Kidney (tissue), 13 donors: ENCODE measurements at regions not wholly inside any gene's neighbourhood (a gene's known extent, or its start where the extent isn't known, plus 50 kb on each side); places are given as distances from the start of the nearest gene placed in this dataset.
"Not testable (repeated sequence)": the region's sequence is repeated elsewhere in the genome, so short reads cannot be mapped to it uniquely, and the experiment has no call there.

Experiments used
- DNase-seq, 5 donors: peaks; one replicate each; pipeline ENCODE4 v3.0.0-alpha.2; 2013 to 2020
- FAIRE-seq: peaks from 2 replicates; lab custom pipeline; 2012; peaks lifted over from hg19 to GRCh38; lab: Jason Lieb, UNC
- H3K27ac ChIP-seq, 2 donors: one replicate each; pipeline ENCODE4 v1.7.0; 2013; ENCODE audit warnings: low read depth in 2 of 2, low read length in 2 of 2, inconsistent platforms in 1 of 2
- H3K27me3 ChIP-seq: one replicate; pipeline ENCODE4 v1.7.1; 2013; ENCODE audit warnings: low read length, inconsistent platforms; ENCODE audit not compliant: control insufficient read depth, insufficient read depth
- H3K36me3 ChIP-seq, 3 donors: one replicate each; pipeline versions ENCODE4 v1.7.0 to v1.7.1; 2013; ENCODE audit warnings: low read length in 3 of 3, control low read depth in 1 of 3, inconsistent platforms in 1 of 3; ENCODE audit not compliant: insufficient read depth in 3 of 3, control insufficient read depth in 2 of 3
- H3K4me1 ChIP-seq, 3 donors: one replicate each; pipeline versions ENCODE4 v1.7.0 to v1.7.1; 2013; ENCODE audit warnings: low read length in 3 of 3, inconsistent platforms in 1 of 3, low read depth in 1 of 3; ENCODE audit not compliant: control insufficient read depth in 2 of 3, insufficient read depth in 2 of 3
- H3K4me3 ChIP-seq, 3 donors: one replicate each; pipeline versions ENCODE4 v1.7.0 to v1.8.1; 2013; ENCODE audit warnings: low read length in 3 of 3, control low read depth in 1 of 3, inconsistent platforms in 1 of 3
- H3K9ac ChIP-seq, 3 donors: one replicate each; pipeline versions ENCODE4 v1.7.0 to v1.7.1; 2013; ENCODE audit warnings: low read length in 3 of 3, control low read depth in 1 of 3, inconsistent platforms in 1 of 3
- H3K9me3 ChIP-seq, 3 donors: one replicate each; pipeline versions ENCODE4 v1.7.0 to v1.7.1; 2013; ENCODE audit warnings: low read length in 3 of 3, control low read depth in 1 of 3, inconsistent platforms in 1 of 3; ENCODE audit not compliant: control insufficient read depth in 2 of 3, insufficient read depth in 1 of 3
- CTCF ChIP-seq: IDR thresholded peaks from 3 replicates; pipeline ENCODE4 v1.5.1; 2012; ENCODE audit warnings: mild to moderate bottlenecking, moderate library complexity, borderline replicate concordance; ENCODE audit not compliant: insufficient read depth; ENCODE audit errors: extremely low read depth
- intact Hi-C: fragments of 100-400 bp; cut with DNase I; formaldehyde crosslinking; loops from one replicate; pipeline ENCODE4 v1.11.1; 2022
- donor health status: control.
- donor health status: control.
- donor health status: control.
- donor health status: control.
- donor health status: control.
- donor health status: DM: yes; HTN: yes; CAD: no.
- donor health status: Normal renal cell carcinoma (clear cell type).

GRCh38 chr1:104630567-104631149, 881.0 kb downstream of the AMY1C start:
- no peak for TF ChIP-seq CTCF
- DNase-seq (no peak), FAIRE-seq (no peak)
- Histone ChIP-seq H3K36me3 (no peaks in the 10 kb centered on the region), H3K9ac (no peak overlapping the region), H3K4me3 (no peak overlapping the region), H3K27me3 (no peaks in the 10 kb centered on the region), H3K27ac (no peak overlapping the region), H3K9me3 (no peaks in the 10 kb centered on the region), H3K4me1 (no peaks in the 10 kb centered on the region)
- intact Hi-C loops = no loop called here

- intact Hi-C loops = no loop called here
- H3K9me3 ChIP-seq = no peaks in the 10 kb centered on the region
- no peak for TF ChIP-seq CTCF
- no peaks in the 10 kb centered on the region for H3K4me1 ChIP-seq
- H3K4me3 ChIP-seq = no peak overlapping the region
- FAIRE-seq (no peak), DNase-seq (peak in 1 of 5 donors; percentile 5)
- no peak overlapping the region for H3K9ac ChIP-seq
- no peak overlapping the region for H3K27ac ChIP-seq
- no peaks in the 10 kb centered on the region for H3K27me3 ChIP-seq
- H3K36me3 ChIP-seq = no peaks in the 10 kb centered on the region
Observed at GRCh38 chr1:104636581-104636980, 886.9 kb downstream of the AMY1C start.

GRCh38 chr1:104646233-104646632, 896.5 kb downstream of the AMY1C start:
- TF ChIP-seq CTCF = no peak
- H3K27me3 ChIP-seq = no peaks in the 10 kb centered on the region
- H3K36me3 ChIP-seq = no peaks in the 10 kb centered on the region
- no peak overlapping the region for H3K27ac ChIP-seq
- FAIRE-seq (no peak), DNase-seq (no peak)
- no peaks in the 10 kb centered on the region for H3K4me1 ChIP-seq
- intact Hi-C loops = no loop called here
- H3K4me3 ChIP-seq = no peak overlapping the region
- H3K9ac ChIP-seq = no peak overlapping the region
- H3K9me3 ChIP-seq = no peaks in the 10 kb centered on the region

- no peak overlapping the region for H3K27ac ChIP-seq
- FAIRE-seq = no peak
- no peaks in the 10 kb centered on the region for H3K36me3 ChIP-seq
- no peak for TF ChIP-seq CTCF
- H3K27me3 ChIP-seq = no peaks in the 10 kb centered on the region
- H3K9ac ChIP-seq = no peak overlapping the region
- peak in 2 of 5 donors; percentile 29 to 45 for DNase-seq
- no peaks in the 10 kb centered on the region for H3K4me1 ChIP-seq
- no peaks in the 10 kb centered on the region for H3K9me3 ChIP-seq
- intact Hi-C loops = no loop called here
- H3K4me3 ChIP-seq = no peak overlapping the region
Observed at GRCh38 chr1:104648269-104648691, 898.6 kb downstream of the AMY1C start.

- H3K36me3 ChIP-seq, H3K27me3 ChIP-seq, H3K9me3 ChIP-seq, FAIRE-seq, intact Hi-C loops, DNase-seq, H3K27ac ChIP-seq, H3K4me3 ChIP-seq, H3K4me1 ChIP-seq, H3K9ac ChIP-seq: not testable (repeated sequence)
Observed at GRCh38 chr1:104664374-104664773, 914.7 kb downstream of the AMY1C start.
